ENCODE measurements at regions not wholly inside any gene's neighbourhood (a gene's known extent, or its start where the extent isn't known, plus 50 kb on each side); places are given as distances from the start of the nearest gene placed in this dataset.
A peak's percentile ranks its signal among the peaks of the same experiment; 100 is the strongest.

DNA sequence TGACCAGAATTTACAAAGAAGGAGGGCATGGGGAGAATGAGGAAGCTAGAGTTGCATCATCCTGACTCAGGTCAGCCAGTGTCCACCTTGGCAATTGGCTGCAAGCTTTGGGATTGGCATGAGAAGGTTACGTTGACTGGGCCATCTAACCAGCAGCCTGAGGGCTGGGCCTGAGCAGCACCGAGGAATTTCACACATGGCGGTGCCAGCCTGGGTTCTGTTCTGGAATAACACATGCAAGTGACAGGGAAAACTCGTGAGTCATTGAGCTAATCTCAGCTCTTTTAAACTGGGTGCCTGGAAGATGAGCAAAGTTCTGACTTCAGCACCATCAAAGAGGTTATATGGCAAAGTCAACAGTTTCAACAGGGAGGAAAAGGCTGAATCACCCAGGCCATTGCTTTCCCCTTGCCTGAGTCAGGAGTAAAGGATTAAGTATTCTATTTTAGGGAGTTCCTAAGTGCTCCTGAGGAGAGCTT is 543.2 kb upstream of the TBX3 start:
- Histone ChIP-seq H3K4me2 (ENCODE audit: low read length) (peak overlapping the region; percentile 55), H3K36me3 (ENCODE audit: control insufficient read depth in 1 of 2, insufficient read depth in 2 of 2, low read length in 2 of 2) (no peaks in the 10 kb centered on the region), H3K79me2 (ENCODE audit: insufficient read depth, low read length) (no peaks in the 10 kb centered on the region), H2AFZ (ENCODE audit: low read depth, low read length, poor library complexity, severe bottlenecking) (no peak overlapping the region), H3K9me3 (ENCODE audit: control insufficient read depth in 1 of 2, insufficient read depth in 1 of 2, low read depth in 1 of 2, low read length in 2 of 2) (no peaks in the 10 kb centered on the region), H3K9me2 (ENCODE audit: insufficient read depth) (no peaks in the 10 kb centered on the region), H3K9ac (ENCODE audit: low read length) (no peak overlapping the region), H3K27me3 (ENCODE audit: insufficient read depth, low read length) (no peaks in the 10 kb centered on the region), H4K20me1 (ENCODE audit: insufficient read depth) (no peaks in the 10 kb centered on the region), H3K4me3 (replicated peaks in 1 of 2; ENCODE audit: low read depth in 1 of 2, low read length in 2 of 2) (peak overlapping the region in 1 of 2 experiments; percentile 32; a peak in 1 of 4 replicates), H3K4me1 (ENCODE audit: control insufficient read depth in 1 of 2, insufficient read depth in 2 of 2, low read length in 2 of 2) (peaks cover 0 to 31% of the 10 kb centered on the region in 2 experiments), H3K27ac (ENCODE audit: low read depth, low read length) (peak overlapping the region; percentile 15; the same call in 1 of the 2 replicates)
- ATAC-seq (peak; percentile 72), DNase-seq (ENCODE audit: low read depth, low spot score) (peak; percentile 60)
- POLR2A ChIA-PET = no interaction called here
- RAD21 ChIA-PET (ENCODE audit: low non-redundant PET in 1 of 2, low total read pairs in 2 of 2, uncharacterized antibody in 2 of 2, unreplicated experiment in 2 of 2) = no interaction called here
- CTCF ChIA-PET = no interaction called here
- no TSS peak for BruUV-seq (replicated peaks)
- intact Hi-C loops (cut with micrococcal nuclease) = loop anchor here (5.0 kb wide), 1 partner anchor 545 kb away; the partner anchor contains the start of gene TBX3
- TF ChIP-seq, protein P1, sequence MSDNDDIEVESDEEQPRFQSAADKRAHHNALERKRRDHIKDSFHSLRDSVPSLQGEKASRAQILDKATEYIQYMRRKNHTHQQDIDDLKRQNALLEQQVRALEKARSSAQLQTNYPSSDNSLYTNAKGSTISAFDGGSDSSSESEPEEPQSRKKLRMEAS (IDR thresholded peaks at IDR 0.05) = peak; percentile 74
- TF ChIP-seq ELF1 (IDR thresholded peaks at IDR 0.05; ENCODE audit: borderline replicate concordance, low read depth) (no peak), JUND (IDR thresholded peaks at IDR 0.05) (peak; percentile 83), RAD21 (IDR thresholded peaks at IDR 0.05; ENCODE audit: low read depth) (0 out of 2 replicates have a peak, but pooled peaks have one; percentile 1), YY1 (IDR thresholded peaks at IDR 0.05; ENCODE audit: extremely low read depth, insufficient replicate concordance, low read depth, low read length) (no peak), SP1 (IDR thresholded peaks at IDR 0.05; ENCODE audit: low read depth) (peak; percentile 68), ATF3 (IDR thresholded peaks at IDR 0.05) (peak; percentile 66; the same call in 1 of the 2 replicates), EZH2 (IDR thresholded peaks at IDR 0.05) (no peak), EZH2phosphoT487 (IDR thresholded peaks at IDR 0.05; ENCODE audit: borderline replicate concordance) (no peak), POLR2A (IDR thresholded peaks at IDR 0.05; ENCODE audit: borderline replicate concordance, extremely low read depth, insufficient read depth, insufficient read length) (no peak), POLR2AphosphoS5 (IDR thresholded peaks at IDR 0.05; ENCODE audit: low read depth, low read length) (no peak), CBX3 (IDR thresholded peaks at IDR 0.05; ENCODE audit: low read depth) (peak; percentile 31; the same call in 1 of the 2 replicates), EGR1 (IDR thresholded peaks at IDR 0.05; ENCODE audit: low read depth) (no peak), TCF7L2 (IDR thresholded peaks at IDR 0.05; ENCODE audit: borderline replicate concordance, extremely low read depth, insufficient read depth, insufficient read length) (no peak), ZNF274 (IDR thresholded peaks at IDR 0.05; ENCODE audit: low read depth, low read length) (no peak), ZFX (IDR thresholded peaks at IDR 0.05) (no peak), SRF (IDR thresholded peaks at IDR 0.05; ENCODE audit: low read depth) (peak; percentile 43; the same call in 1 of the 2 replicates), SIN3A (IDR thresholded peaks at IDR 0.05; ENCODE audit: low read depth) (peak; percentile 69)
- TF ChIP-seq, protein P2, sequence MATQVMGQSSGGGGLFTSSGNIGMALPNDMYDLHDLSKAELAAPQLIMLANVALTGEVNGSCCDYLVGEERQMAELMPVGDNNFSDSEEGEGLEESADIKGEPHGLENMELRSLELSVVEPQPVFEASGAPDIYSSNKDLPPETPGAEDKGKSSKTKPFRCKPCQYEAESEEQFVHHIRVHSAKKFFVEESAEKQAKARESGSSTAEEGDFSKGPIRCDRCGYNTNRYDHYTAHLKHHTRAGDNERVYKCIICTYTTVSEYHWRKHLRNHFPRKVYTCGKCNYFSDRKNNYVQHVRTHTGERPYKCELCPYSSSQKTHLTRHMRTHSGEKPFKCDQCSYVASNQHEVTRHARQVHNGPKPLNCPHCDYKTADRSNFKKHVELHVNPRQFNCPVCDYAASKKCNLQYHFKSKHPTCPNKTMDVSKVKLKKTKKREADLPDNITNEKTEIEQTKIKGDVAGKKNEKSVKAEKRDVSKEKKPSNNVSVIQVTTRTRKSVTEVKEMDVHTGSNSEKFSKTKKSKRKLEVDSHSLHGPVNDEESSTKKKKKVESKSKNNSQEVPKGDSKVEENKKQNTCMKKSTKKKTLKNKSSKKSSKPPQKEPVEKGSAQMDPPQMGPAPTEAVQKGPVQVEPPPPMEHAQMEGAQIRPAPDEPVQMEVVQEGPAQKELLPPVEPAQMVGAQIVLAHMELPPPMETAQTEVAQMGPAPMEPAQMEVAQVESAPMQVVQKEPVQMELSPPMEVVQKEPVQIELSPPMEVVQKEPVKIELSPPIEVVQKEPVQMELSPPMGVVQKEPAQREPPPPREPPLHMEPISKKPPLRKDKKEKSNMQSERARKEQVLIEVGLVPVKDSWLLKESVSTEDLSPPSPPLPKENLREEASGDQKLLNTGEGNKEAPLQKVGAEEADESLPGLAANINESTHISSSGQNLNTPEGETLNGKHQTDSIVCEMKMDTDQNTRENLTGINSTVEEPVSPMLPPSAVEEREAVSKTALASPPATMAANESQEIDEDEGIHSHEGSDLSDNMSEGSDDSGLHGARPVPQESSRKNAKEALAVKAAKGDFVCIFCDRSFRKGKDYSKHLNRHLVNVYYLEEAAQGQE (IDR thresholded peaks at IDR 0.05; ENCODE audit: low read depth) = no peak
- TF ChIP-seq, protein P3, sequence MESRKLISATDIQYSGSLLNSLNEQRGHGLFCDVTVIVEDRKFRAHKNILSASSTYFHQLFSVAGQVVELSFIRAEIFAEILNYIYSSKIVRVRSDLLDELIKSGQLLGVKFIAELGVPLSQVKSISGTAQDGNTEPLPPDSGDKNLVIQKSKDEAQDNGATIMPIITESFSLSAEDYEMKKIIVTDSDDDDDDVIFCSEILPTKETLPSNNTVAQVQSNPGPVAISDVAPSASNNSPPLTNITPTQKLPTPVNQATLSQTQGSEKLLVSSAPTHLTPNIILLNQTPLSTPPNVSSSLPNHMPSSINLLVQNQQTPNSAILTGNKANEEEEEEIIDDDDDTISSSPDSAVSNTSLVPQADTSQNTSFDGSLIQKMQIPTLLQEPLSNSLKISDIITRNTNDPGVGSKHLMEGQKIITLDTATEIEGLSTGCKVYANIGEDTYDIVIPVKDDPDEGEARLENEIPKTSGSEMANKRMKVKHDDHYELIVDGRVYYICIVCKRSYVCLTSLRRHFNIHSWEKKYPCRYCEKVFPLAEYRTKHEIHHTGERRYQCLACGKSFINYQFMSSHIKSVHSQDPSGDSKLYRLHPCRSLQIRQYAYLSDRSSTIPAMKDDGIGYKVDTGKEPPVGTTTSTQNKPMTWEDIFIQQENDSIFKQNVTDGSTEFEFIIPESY (IDR thresholded peaks at IDR 0.05; ENCODE audit: extremely low read depth, insufficient replicate concordance, low read length) = no peak
- TF ChIP-seq, protein P4, sequence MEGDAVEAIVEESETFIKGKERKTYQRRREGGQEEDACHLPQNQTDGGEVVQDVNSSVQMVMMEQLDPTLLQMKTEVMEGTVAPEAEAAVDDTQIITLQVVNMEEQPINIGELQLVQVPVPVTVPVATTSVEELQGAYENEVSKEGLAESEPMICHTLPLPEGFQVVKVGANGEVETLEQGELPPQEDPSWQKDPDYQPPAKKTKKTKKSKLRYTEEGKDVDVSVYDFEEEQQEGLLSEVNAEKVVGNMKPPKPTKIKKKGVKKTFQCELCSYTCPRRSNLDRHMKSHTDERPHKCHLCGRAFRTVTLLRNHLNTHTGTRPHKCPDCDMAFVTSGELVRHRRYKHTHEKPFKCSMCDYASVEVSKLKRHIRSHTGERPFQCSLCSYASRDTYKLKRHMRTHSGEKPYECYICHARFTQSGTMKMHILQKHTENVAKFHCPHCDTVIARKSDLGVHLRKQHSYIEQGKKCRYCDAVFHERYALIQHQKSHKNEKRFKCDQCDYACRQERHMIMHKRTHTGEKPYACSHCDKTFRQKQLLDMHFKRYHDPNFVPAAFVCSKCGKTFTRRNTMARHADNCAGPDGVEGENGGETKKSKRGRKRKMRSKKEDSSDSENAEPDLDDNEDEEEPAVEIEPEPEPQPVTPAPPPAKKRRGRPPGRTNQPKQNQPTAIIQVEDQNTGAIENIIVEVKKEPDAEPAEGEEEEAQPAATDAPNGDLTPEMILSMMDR (IDR thresholded peaks at IDR 0.05 in 2 of 3, conservative IDR thresholded peaks at IDR 0.05 in 1 of 3; ENCODE audit: borderline replicate concordance in 1 of 3, insufficient read depth in 1 of 3, low read depth in 2 of 3, low read length in 2 of 3) = no peak

All from HCT116 (cell line).